22Rv1 (cell line): ENCODE measurements at regions not wholly inside any gene's neighbourhood (a gene's known extent, or its start where the extent isn't known, plus 50 kb on each side); places are given as distances from the start of the nearest gene placed in this dataset.

Source experiments
- CTCF ChIP-seq: fragments of 450-650 bp; IDR thresholded peaks from 2 replicates; pipeline ENCODE4 v1.5.1; 2017; ENCODE audit warnings: mild to moderate bottlenecking
- ZFX ChIP-seq: fragments of 450-650 bp; IDR thresholded peaks from 2 replicates; pipeline ENCODE4 v1.6.1; 2017; ENCODE audit warnings: antibody characterized with exemption, borderline replicate concordance

GRCh38 chrX:82070948-82071347, 869.0 kb downstream of the SH3BGRL start:
- TF ChIP-seq CTCF: no peak
- TF ChIP-seq ZFX: no peak
